ENCODE measurements at regions not wholly inside any gene's neighbourhood (a gene's known extent, or its start where the extent isn't known, plus 50 kb on each side); places are given as distances from the start of the nearest gene placed in this dataset.

- TF ChIP-seq CTCF (IDR thresholded peaks at IDR 0.05 in 4 of 5, conservative IDR thresholded peaks at IDR 0.05 in 1 of 5), result no peak
- TF ChIP-seq POLR2A (IDR thresholded peaks at IDR 0.05), result no peak
These were observed 194.3 kb upstream of the JADE1 start for GRCh38 chr4:128615197-128615596.

All from gastrocnemius medialis (tissue), 4 donors.